ENCODE measurements at regions not wholly inside any gene's neighbourhood (a gene's known extent, or its start where the extent isn't known, plus 50 kb on each side); places are given as distances from the start of the nearest gene placed in this dataset.

- peak in 1 of 2 experiments; percentile 53 for DNase-seq
- no peak overlapping the region for H3K4me3 ChIP-seq (ENCODE audit: low read depth, low read length)
Measured at GRCh38 chr7:45394117-45394708, 180.0 kb upstream of the ADCY1 start.

GRCh38 chr7:45399069-45399468, 175.1 kb upstream of the ADCY1 start:
- Histone ChIP-seq H3K36me3 (ENCODE audit: control insufficient read depth, insufficient read depth, low read length) (no peaks in the 10 kb centered on the region), H3K4me3 (ENCODE audit: low read depth, low read length) (no peak overlapping the region), H3K9me3 (peaks cover 13% of the 10 kb centered on the region), H3K27me3 (replicated peaks; ENCODE audit: control insufficient read depth, insufficient read depth, low read length) (no peaks in the 10 kb centered on the region), H3K4me1 (peaks cover 7% of the 10 kb centered on the region; the same call in 1 of the 2 replicates)
- ChIA-PET POLR2A (no interaction called here), CTCF (no interaction called here)
- BruUV-seq (replicated peaks) = no TSS peak
- Mint-ChIP-seq H3K27me3 (ENCODE audit: insufficient read depth, unreplicated experiment) (peaks cover 2% of the 10 kb centered on the region), H3K36me3 (ENCODE audit: insufficient read depth, unreplicated experiment) (no peaks in the 10 kb centered on the region), H3K4me1 (ENCODE audit: low read depth, unreplicated experiment) (peaks cover 5% of the 10 kb centered on the region), H3K27ac (ENCODE audit: unreplicated experiment) (no peak overlapping the region), H3K9me3 (ENCODE audit: unreplicated experiment) (peaks cover 39% of the 10 kb centered on the region), H3K4me3 (ENCODE audit: unreplicated experiment) (no peak overlapping the region)
- DNase-seq = no peak
- no peak for TF ChIP-seq CTCF (IDR thresholded peaks at IDR 0.05; ENCODE audit: insufficient read depth in 1 of 2, low read depth in 1 of 2, low read length in 1 of 2, severe bottlenecking in 1 of 2, unreplicated experiment in 1 of 2)
- intact Hi-C loops (cut with micrococcal nuclease; ENCODE audit: unreplicated experiment) = no loop called here

More at GRCh38 chr7:45394117-45394708, 180.0 kb upstream of the ADCY1 start:
- Mint-ChIP-seq H3K4me3 (ENCODE audit: unreplicated experiment) (no peak overlapping the region), H3K27me3 (ENCODE audit: insufficient read depth, unreplicated experiment) (no peaks in the 10 kb centered on the region), H3K4me1 (ENCODE audit: low read depth, unreplicated experiment) (peaks cover 5% of the 10 kb centered on the region), H3K36me3 (ENCODE audit: insufficient read depth, unreplicated experiment) (no peaks in the 10 kb centered on the region), H3K27ac (ENCODE audit: unreplicated experiment) (no peak overlapping the region), H3K9me3 (ENCODE audit: unreplicated experiment) (peaks cover 21% of the 10 kb centered on the region)
- Histone ChIP-seq H3K9me3 (peaks cover 26% of the 10 kb centered on the region), H3K36me3 (ENCODE audit: control insufficient read depth, insufficient read depth, low read length) (no peaks in the 10 kb centered on the region), H3K4me1 (peaks cover 7% of the 10 kb centered on the region; the same call in 1 of the 2 replicates), H3K27me3 (replicated peaks; ENCODE audit: control insufficient read depth, insufficient read depth, low read length) (no peaks in the 10 kb centered on the region)
- CTCF ChIA-PET = no interaction called here
- intact Hi-C loops (cut with micrococcal nuclease; ENCODE audit: unreplicated experiment) = no loop called here
- POLR2A ChIA-PET = no interaction called here
- no TSS peak for BruUV-seq (replicated peaks)
- no peak for TF ChIP-seq CTCF (IDR thresholded peaks at IDR 0.05; ENCODE audit: insufficient read depth in 1 of 2, low read depth in 1 of 2, low read length in 1 of 2, severe bottlenecking in 1 of 2, unreplicated experiment in 1 of 2)

- Mint-ChIP-seq H3K9me3 (ENCODE audit: unreplicated experiment) (peaks cover 41% of the 10 kb centered on the region), H3K36me3 (ENCODE audit: insufficient read depth, unreplicated experiment) (no peaks in the 10 kb centered on the region), H3K27ac (ENCODE audit: unreplicated experiment) (no peak overlapping the region), H3K4me3 (ENCODE audit: unreplicated experiment) (no peak overlapping the region), H3K27me3 (ENCODE audit: insufficient read depth, unreplicated experiment) (peaks cover 2% of the 10 kb centered on the region), H3K4me1 (ENCODE audit: low read depth, unreplicated experiment) (no peaks in the 10 kb centered on the region)
- no TSS peak for BruUV-seq (replicated peaks)
- Histone ChIP-seq H3K4me3 (ENCODE audit: low read depth, low read length) (no peak overlapping the region), H3K27me3 (replicated peaks; ENCODE audit: control insufficient read depth, insufficient read depth, low read length) (no peaks in the 10 kb centered on the region), H3K4me1 (no peaks in the 10 kb centered on the region), H3K9me3 (peaks cover 4% of the 10 kb centered on the region; the same call in 1 of the 2 replicates), H3K36me3 (ENCODE audit: control insufficient read depth, insufficient read depth, low read length) (no peaks in the 10 kb centered on the region)
- intact Hi-C loops (cut with micrococcal nuclease; ENCODE audit: unreplicated experiment) = no loop called here
- no peak for DNase-seq
- CTCF ChIA-PET = no interaction called here
- TF ChIP-seq CTCF (IDR thresholded peaks at IDR 0.05; ENCODE audit: insufficient read depth in 1 of 2, low read depth in 1 of 2, low read length in 1 of 2, severe bottlenecking in 1 of 2, unreplicated experiment in 1 of 2) = no peak
- POLR2A ChIA-PET = no interaction called here
Measured at GRCh38 chr7:45400680-45401079, 173.5 kb upstream of the ADCY1 start.

All from Caco-2 (cell line).